T-helper 1 cell (primary cell): ENCODE measurements at regions not wholly inside any gene's neighbourhood (a gene's known extent, or its start where the extent isn't known, plus 50 kb on each side); places are given as distances from the start of the nearest gene placed in this dataset.
"Not testable (repeated sequence)": the region's sequence is repeated elsewhere in the genome, so short reads cannot be mapped to it uniquely, and the experiment has no call there.

ENCODE experiments used
- DNase-seq, 5 donors: peaks; one replicate each; pipeline ENCODE4 v3.0.0-alpha.2; 2012 to 2020

DNA sequence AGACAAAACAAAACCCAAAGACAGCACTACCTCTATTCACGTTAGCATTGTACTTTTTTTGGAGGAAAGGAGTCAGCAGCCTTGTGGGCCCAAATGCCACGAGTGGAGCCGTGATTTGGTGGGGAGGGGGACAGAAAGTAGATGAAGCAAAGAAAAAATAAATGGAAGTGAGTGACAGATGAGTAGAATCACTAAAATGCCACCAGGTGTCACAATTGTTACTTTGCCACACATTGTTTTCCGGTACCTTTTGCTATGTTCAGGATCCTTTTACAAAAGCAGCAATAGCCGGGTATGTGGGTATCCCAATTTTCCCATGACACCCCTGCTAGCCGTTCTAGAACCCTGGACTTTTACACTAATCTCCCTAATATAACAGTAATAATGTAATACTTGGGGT lies 85.0 kb upstream of the AK4 start:
- no peak for DNase-seq

DNA sequence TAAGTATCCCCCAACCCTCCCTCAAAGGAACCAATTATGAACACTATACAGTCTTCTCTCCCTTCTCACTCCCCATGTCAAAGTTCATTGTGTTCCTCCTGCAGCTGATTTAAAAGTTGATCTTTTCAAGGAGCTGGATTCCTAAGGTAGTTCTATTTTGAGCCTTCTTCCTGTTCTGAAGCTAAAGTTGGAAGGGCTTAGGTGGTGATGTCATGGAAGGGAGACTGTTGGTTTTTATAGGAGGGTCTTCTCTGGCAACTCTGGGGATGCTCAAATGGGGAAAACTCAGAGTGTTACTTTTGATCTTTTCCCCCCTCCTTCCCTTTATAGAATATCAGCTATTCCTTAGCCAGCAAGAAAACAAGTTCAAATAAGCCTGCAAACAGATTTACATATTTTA lies 83.0 kb upstream of the AK4 start:
- no peak for DNase-seq

DNA sequence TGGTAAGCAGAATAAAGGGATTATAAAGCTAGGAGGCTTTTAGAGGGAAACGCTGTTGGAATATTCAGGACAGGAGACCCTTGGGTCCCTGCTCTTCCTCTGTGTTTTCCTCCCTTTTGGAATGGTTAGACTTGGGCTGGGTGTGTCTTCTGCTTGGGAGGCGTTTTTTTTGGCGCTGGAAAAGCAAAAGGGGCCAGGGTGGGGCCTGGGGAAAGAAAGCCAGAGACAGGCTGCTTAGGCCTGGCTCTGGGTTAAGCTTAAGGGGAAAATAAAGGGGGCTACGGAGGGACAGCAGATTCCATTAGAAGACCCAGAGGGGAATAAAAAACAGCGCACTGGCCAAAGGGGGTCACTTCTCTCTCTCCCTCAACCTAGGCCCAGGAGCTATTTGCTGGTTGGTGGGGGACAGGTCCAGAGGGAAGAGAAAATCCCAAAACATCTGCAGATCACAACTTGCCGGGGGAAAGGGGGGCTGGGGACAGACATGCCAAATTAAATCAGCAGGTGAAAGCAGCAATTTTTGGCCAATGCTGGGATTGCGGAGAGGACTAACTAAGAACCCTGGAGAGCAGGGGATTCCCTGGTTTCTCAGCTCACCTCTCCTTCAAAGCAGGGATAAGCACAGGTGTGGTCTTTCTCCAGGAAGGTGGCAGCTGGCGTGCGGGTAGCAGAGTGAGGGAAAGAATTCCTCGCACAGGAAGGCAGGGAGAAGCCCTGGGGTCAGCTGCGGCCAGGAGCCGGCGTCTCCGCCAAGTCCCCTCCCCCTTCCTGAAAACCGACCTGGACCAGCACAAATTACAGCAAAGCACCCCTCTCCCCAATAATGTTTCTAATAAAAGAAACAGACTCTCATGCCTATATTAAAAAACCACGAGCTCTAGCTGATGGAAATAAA lies 82.2 kb upstream of the AK4 start:
- DNase-seq = no peak

DNA sequence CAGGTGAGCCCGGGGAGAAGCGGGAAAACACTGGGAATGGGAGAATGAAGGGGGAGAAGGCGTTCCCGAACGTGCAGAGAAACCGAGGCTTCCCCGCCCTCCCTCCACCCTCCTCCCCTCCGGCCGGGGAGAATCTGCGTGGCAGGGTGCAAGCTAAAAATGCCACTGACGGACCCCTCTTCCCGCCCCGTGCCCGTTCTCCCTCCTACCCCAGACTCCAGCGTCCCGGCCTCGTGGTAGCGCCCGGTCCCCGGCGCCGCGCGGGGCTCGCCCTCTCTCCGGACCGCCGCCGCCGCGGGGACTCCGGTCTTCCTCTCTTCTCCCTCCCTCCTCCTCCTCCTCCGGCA lies 81.6 kb upstream of the AK4 start:
- no peak for DNase-seq

DNA sequence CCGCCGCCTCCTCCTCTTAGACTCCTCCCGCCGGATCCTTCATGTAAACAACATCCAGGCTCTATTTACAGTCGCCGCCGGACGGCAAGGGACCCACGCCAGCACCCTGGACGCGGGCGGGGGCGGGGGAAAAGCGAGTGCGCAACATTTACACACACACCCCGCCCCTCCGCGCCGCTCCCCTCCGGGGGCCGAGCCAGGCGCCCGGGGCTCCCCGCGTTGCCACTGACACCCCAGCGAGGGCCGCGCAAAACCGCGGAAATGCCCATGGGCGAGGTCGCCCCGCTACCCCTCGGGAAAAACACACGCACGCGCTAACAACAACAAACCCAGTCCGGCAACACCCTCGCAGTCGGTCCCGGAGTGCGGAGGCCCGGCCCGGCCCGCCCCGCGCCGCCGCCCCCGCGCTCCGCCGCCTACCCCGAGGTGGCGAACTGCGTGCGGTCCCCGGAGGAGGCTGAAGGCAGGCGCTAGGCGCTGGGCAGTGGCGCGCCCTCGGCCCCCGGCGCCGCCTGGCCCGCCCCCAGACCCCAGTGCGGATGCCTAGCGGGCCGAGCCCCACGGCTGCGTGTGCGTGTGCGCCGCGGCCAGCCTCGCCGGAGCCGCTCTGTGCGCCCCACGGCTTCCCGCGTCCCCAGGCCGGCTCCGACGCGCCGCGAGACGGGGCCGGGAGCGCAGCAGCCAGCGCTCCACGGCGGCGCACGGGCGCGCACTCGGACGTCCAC lies 81.1 kb upstream of the AK4 start:
- DNase-seq = peak; percentile 65 to 77 (median 72)

- DNase-seq = peak; percentile 19 to 58 (median 44)
Observed at GRCh38 chr1:65067491-65068201, 80.4 kb upstream of the AK4 start.

DNA sequence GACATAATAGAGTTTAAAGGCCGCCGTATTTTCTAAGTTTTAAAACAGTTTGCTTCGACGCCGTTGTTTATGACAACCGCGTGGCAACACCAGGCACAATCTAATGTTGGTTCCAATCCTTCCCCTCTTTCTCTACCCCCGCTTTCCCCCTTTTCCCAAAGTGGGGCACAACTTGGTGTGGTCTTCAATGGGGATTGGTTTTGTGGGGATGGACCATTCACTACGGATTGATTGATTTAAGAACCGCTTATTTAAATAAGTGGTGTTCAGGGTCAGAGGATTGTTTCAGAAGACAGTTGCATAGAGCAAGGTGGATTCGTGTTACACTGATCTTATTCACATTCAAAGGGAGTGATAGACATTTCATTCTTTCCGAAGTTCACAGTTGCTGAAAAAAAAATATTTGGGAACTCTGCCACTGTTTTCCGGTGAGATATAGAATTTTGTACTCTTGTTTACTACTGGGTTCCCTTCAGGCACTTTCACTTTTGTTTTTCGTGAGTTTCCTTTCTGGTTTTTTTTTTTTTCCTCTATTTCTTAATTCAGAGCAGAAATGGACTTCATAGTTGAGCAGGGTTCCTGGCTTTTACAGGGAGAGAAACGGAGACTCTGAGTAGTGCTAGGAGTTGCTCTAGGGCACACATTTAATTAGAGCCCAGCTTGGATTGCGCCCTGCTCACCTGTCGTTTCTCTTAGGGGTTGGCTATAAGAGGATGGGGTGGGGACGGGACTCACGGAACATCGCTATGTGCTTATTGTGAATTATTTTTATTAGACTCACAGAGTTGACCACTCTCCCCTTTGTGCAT lies 79.6 kb upstream of the AK4 start:
- peak in 1 of 5 donors; percentile 33 for DNase-seq

GRCh38 chr1:65069011-65069565 lies 78.9 kb upstream of the AK4 start:
- peak in 1 of 5 donors; percentile 10 for DNase-seq

DNA sequence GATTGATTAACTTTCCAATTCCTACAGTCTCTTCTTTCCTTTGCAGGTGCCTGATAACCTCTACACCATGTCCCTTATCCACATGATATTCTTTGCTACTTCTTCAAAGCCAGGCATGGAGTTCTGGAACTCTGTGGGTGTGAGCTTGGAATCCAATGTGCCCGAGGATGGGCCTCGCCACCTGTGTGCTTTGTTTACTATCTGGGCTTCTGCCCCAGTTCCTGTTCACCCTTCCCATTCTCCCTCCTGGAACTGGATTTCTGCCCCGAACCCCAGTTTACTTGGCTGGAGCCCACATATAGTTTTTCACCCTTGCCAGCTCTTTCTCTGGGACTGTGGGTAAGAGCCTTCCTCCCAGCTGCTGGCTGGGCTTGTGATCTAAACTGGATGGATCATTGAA lies 75.2 kb upstream of the AK4 start:
- DNase-seq = no peak

- peak; percentile 38 to 76 (median 51) for DNase-seq
Observed at GRCh38 chr1:65075123-65075976, 72.7 kb upstream of the AK4 start.

DNA sequence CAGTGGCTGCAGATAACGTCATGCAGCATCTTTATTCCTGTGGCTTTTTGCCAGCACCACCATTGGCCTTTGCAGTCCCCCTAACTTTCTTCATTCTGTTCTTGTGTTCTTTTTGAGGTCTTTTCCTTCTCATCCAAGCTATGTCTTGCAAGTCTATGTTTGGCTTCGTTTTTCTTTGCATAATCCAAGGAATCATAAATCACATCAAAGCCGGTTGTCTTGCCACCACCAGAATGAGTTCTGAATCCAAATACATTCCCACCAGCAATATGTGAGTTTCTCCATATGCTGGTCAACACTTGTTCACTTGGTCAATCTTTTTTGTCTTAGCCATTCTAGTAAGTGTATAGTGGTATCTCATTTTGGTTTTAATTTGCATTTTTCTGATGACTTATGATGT lies 70.6 kb upstream of the AK4 start:
- DNase-seq = no peak

GRCh38 chr1:65079941-65080340 lies 68.1 kb upstream of the AK4 start:
- no peak for DNase-seq

DNA sequence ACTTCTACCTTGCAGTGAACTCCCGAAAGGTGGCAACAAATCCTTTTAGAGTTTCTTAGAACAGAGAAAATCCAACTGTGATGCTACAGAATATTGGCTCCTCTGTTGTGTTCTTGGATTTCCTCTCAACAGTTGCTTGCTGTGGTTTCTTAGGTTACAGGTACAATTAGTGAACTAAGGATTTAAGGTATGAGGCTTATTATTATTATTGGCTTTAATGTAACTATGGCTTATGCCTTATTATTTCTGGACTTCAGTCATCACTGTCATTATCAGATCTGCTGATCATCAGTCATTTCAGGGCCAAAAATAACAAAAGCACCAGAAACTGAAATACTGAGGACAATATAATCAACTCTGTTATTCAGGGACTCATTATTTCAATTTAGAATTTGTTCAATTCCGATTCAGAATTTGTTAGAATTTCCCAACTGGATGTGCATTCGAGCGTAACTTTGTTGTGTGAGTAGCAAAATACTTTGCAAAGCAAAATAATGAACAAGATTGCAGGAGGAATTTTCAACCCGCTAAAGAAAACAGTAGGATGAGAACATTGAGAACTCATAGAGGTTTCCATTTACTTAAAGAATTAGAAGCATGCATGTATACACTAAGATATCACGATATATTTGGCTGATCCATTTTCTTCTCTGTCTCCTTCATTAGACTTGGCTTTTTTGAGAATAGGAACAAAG lies 65.5 kb upstream of the AK4 start:
- no peak for DNase-seq

- no peak for DNase-seq
Observed at GRCh38 chr1:65083263-65083896, 64.6 kb upstream of the AK4 start.

GRCh38 chr1:65084066-65084465 lies 63.9 kb upstream of the AK4 start:
- no peak for DNase-seq

DNA sequence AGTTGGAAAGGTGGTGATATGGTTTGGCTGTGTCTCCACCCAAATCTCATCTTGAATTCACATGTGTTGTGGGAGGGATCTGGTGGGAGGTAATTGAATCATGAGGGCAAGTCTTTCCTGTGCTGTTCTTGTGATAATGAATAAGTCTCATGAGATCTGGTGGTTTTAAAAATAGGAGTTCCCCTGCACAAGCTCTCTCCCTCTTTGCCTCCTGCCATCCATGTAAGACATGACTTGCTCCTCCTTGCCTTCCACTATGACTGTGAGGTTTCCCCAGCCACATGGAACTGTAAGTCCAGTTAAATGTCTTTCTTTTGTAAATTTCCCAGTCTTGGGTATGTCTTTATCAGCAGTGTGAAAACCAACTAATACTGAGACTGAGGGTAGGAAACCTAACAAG lies 60.5 kb upstream of the AK4 start:
- not testable (repeated sequence) for DNase-seq

DNA sequence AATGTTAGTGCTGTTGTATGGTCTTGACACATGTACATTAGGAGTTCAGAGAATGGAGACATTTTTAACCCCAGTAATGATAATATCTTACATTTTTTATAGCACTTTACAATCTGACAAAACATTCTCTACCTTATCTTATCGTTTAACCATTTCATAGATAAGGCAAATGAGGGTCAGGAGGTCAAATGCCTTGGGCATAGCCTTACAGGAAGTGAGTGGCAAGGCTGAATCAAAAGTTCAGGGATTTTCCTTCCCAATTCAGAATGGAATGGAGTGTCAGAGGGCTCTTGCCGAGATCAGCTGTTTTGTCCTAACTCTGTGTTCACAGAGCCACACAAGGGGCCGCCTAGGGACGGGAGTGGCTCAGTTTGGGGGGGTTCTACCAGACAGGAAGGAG lies 57.6 kb upstream of the AK4 start:
- no peak for DNase-seq

DNA sequence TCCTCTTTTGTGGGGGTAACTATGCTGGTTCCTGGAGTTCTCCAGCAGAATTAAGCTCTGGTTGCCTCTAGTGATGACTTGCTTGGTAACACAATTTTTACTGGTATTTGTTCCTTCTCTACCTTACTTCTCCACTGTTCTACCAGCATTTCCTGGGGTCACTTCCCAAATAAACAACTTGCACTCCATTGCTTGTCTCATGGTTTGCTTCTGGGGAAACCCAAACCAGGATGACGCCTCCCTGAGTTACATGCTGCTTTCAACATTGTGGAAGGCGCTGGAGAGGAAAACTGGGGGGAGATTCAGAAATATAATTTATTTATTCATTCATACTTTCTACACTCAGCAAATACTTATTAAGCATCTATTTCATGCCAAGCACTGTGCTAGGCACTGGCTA lies 55.3 kb upstream of the AK4 start:
- DNase-seq = no peak

- no peak for DNase-seq
Observed at GRCh38 chr1:65097076-65097475, 50.9 kb upstream of the AK4 start.
